ENCODE measurements at regions not wholly inside any gene's neighbourhood (a gene's known extent, or its start where the extent isn't known, plus 50 kb on each side); places are given as distances from the start of the nearest gene placed in this dataset.

- no peak overlapping the region for H3K4me3 ChIP-seq (replicated peaks in 1 of 3; ENCODE audit: insufficient read depth in 1 of 3, low read depth in 1 of 3, low read length in 3 of 3)
- DNase-seq (ENCODE audit: low read depth, low spot score) (no peak), FAIRE-seq (no peak)
- no TSS peak for BruUV-seq (replicated peaks)
- H3K27me3 ChIP-seq (ENCODE audit: control insufficient read depth in 2 of 2, insufficient read depth in 2 of 2, low read length in 2 of 2), result peaks cover 0 to 2% of the 10 kb centered on the region in 2 experiments
- H2AFZ ChIP-seq (ENCODE audit: low read depth, low read length), result no peak overlapping the region
- H3K27ac ChIP-seq (ENCODE audit: insufficient read depth, low read depth, low read length), result no peak overlapping the region
- no peaks in the 10 kb centered on the region for H4K20me1 ChIP-seq (replicated peaks; ENCODE audit: control insufficient read depth, extremely low read depth, insufficient read depth, low read length)
- H3K9ac ChIP-seq (replicated peaks; ENCODE audit: extremely low read depth, insufficient read depth, low read length), result no peak overlapping the region
- no peaks in the 10 kb centered on the region for H3K36me3 ChIP-seq (ENCODE audit: control insufficient read depth in 2 of 2, extremely low read depth in 1 of 2, insufficient read depth in 2 of 2, low read length in 2 of 2)
- peaks cover 14% of the 10 kb centered on the region for H3K4me1 ChIP-seq (ENCODE audit: control insufficient read depth, extremely low read depth, insufficient read depth, low read length)
- no peaks in the 10 kb centered on the region for H3K79me2 ChIP-seq (ENCODE audit: control insufficient read depth, insufficient read depth, low read length)
- no peaks in the 10 kb centered on the region for H3K9me3 ChIP-seq (replicated peaks; ENCODE audit: control insufficient read depth, insufficient read depth, low read length)
- intact Hi-C loops (cut with micrococcal nuclease) (loop anchor here (2.0 kb wide), 1 partner anchor 58 kb away; no protein-coding TSS in a partner anchor), dilution Hi-C loops (cut with MboI; ENCODE audit: extremely low pct_ligation_motif_present, low sequenced_read_pairs) (no loop called here)
- ChIA-PET POLR2A (no interaction called here), CTCF (no interaction called here)
- no peak overlapping the region for H3K4me2 ChIP-seq (ENCODE audit: insufficient read depth, low read length)
- H3K9me1 ChIP-seq (replicated peaks; ENCODE audit: control insufficient read depth, extremely low read depth, insufficient read depth, low read length), result no peaks in the 10 kb centered on the region
- TF ChIP-seq GATA2 (IDR thresholded peaks at IDR 0.05; ENCODE audit: insufficient read depth, insufficient read length, low read depth, low read length) (no peak), JUN (IDR thresholded peaks at IDR 0.05; ENCODE audit: borderline replicate concordance, insufficient read depth, insufficient read length, low read depth) (no peak), FOS (IDR thresholded peaks at IDR 0.05; ENCODE audit: borderline replicate concordance, insufficient read depth, low read length) (no peak), CTCF (IDR thresholded peaks at IDR 0.05; ENCODE audit: extremely low read depth in 1 of 2, insufficient read depth in 1 of 2, low read depth in 1 of 2, low read length in 2 of 2) (no peak), POLR2AphosphoS5 (IDR thresholded peaks at IDR 0.05; ENCODE audit: insufficient read depth, low read depth, low read length) (no peak), MYC (IDR thresholded peaks at IDR 0.05; ENCODE audit: low read depth, low read length) (no peak), EZH2 (IDR thresholded peaks at IDR 0.05; ENCODE audit: borderline replicate concordance, low read depth, low read length, severe bottlenecking) (no peak), MAX (IDR thresholded peaks at IDR 0.05; ENCODE audit: insufficient read depth, insufficient read length) (no peak), POLR2A (IDR thresholded peaks at IDR 0.05; ENCODE audit: low read depth, low read length) (no peak)
Measured at GRCh38 chr20:40354880-40355279, 334.2 kb downstream of the MAFB start.
